ENCODE measurements at regions not wholly inside any gene's neighbourhood (a gene's known extent, or its start where the extent isn't known, plus 50 kb on each side); places are given as distances from the start of the nearest gene placed in this dataset.
"Not testable (repeated sequence)": the region's sequence is repeated elsewhere in the genome, so short reads cannot be mapped to it uniquely, and the experiment has no call there.

GRCh38 chr11:21804523-21804922 is 388.4 kb upstream of the ANO5 start:
- TF ChIP-seq, protein P1, sequence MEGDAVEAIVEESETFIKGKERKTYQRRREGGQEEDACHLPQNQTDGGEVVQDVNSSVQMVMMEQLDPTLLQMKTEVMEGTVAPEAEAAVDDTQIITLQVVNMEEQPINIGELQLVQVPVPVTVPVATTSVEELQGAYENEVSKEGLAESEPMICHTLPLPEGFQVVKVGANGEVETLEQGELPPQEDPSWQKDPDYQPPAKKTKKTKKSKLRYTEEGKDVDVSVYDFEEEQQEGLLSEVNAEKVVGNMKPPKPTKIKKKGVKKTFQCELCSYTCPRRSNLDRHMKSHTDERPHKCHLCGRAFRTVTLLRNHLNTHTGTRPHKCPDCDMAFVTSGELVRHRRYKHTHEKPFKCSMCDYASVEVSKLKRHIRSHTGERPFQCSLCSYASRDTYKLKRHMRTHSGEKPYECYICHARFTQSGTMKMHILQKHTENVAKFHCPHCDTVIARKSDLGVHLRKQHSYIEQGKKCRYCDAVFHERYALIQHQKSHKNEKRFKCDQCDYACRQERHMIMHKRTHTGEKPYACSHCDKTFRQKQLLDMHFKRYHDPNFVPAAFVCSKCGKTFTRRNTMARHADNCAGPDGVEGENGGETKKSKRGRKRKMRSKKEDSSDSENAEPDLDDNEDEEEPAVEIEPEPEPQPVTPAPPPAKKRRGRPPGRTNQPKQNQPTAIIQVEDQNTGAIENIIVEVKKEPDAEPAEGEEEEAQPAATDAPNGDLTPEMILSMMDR (IDR thresholded peaks at IDR 0.05): not testable (repeated sequence)
- TF ChIP-seq EP300, POLR2A (IDR thresholded peaks at IDR 0.05): not testable (repeated sequence)
